GM23338 (cell line): ENCODE measurements at regions not wholly inside any gene's neighbourhood (a gene's known extent, or its start where the extent isn't known, plus 50 kb on each side); places are given as distances from the start of the nearest gene placed in this dataset.

Source experiments
- CREB1 ChIP-seq: fragments of 250-450 bp; sonication (Bioruptor Pico); IDR thresholded peaks from 2 replicates; pipeline ENCODE4 v1.5.0; 2020; ENCODE audit warnings: low read depth, mild to moderate bottlenecking, moderate library complexity
- EZH2 ChIP-seq: fragments of 200-600 bp; sonication (generic); IDR thresholded peaks from one replicate; pipeline ENCODE4 v1.8.0; 2017; ENCODE audit warnings: antibody characterized with exemption, mild to moderate bottlenecking, low read depth; ENCODE audit not compliant: unreplicated experiment
- EZH2phosphoT487 ChIP-seq: fragments of 200-600 bp; sonication (generic); IDR thresholded peaks from one replicate; pipeline ENCODE4 v1.8.1; 2018; ENCODE audit warnings: antibody characterized with exemption; ENCODE audit not compliant: unreplicated experiment
- JUNB ChIP-seq: IDR thresholded peaks from one replicate; pipeline ENCODE4 v1.6.1; 2016; ENCODE audit warnings: antibody characterized with exemption; ENCODE audit not compliant: unreplicated experiment
- NANOG ChIP-seq: IDR thresholded peaks from 2 replicates; pipeline ENCODE4 v1.6.1; 2016; ENCODE audit warnings: antibody characterized with exemption, borderline replicate concordance
- POLR2AphosphoS5 ChIP-seq: IDR thresholded peaks from 2 replicates; pipeline ENCODE4 v1.6.1; 2016; ENCODE audit warnings: antibody characterized with exemption, low read depth
- REST ChIP-seq: IDR thresholded peaks from one replicate; pipeline ENCODE4 v1.6.1; 2018; ENCODE audit warnings: antibody characterized with exemption; ENCODE audit not compliant: unreplicated experiment
- STAT1 ChIP-seq: IDR thresholded peaks from one replicate; pipeline ENCODE4 v1.6.1; 2016; ENCODE audit warnings: antibody characterized with exemption; ENCODE audit not compliant: unreplicated experiment
- ZNF114 ChIP-seq: fragments of 250-450 bp; sonication (Bioruptor Pico); IDR thresholded peaks from 2 replicates; pipeline ENCODE4 v1.5.0; 2020; ENCODE audit warnings: mild to moderate bottlenecking, moderate library complexity
- TF ChIP-seq, protein P1 (sequence below), 2 experiments: fragments of 200-600 bp in 1 of 2; sonication (generic) in 1 of 2; conservative IDR thresholded peaks; 2 replicates each; pipeline versions ENCODE4 v1.5.1 to v1.6.1; 2016 to 2017; ENCODE audit warnings: antibody characterized with exemption in 2 of 2, low read depth in 2 of 2, mild to moderate bottlenecking in 2 of 2, moderate library complexity in 1 of 2
- TF ChIP-seq, protein P2 (sequence below): IDR thresholded peaks from 2 replicates; pipeline ENCODE4 v1.6.1; 2016; ENCODE audit warnings: antibody characterized with exemption

GRCh38 chr5:98173334-98173733 lies 600.1 kb upstream of the RGMB start:
- TF ChIP-seq, protein P1, sequence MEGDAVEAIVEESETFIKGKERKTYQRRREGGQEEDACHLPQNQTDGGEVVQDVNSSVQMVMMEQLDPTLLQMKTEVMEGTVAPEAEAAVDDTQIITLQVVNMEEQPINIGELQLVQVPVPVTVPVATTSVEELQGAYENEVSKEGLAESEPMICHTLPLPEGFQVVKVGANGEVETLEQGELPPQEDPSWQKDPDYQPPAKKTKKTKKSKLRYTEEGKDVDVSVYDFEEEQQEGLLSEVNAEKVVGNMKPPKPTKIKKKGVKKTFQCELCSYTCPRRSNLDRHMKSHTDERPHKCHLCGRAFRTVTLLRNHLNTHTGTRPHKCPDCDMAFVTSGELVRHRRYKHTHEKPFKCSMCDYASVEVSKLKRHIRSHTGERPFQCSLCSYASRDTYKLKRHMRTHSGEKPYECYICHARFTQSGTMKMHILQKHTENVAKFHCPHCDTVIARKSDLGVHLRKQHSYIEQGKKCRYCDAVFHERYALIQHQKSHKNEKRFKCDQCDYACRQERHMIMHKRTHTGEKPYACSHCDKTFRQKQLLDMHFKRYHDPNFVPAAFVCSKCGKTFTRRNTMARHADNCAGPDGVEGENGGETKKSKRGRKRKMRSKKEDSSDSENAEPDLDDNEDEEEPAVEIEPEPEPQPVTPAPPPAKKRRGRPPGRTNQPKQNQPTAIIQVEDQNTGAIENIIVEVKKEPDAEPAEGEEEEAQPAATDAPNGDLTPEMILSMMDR (conservative IDR thresholded peaks at IDR 0.05; ENCODE audit: low read depth in 2 of 2) = no peak
- no peak for TF ChIP-seq EZH2
- TF ChIP-seq POLR2AphosphoS5 = no peak
- TF ChIP-seq REST = no peak
- TF ChIP-seq EZH2phosphoT487 = no peak
- TF ChIP-seq, protein P2, sequence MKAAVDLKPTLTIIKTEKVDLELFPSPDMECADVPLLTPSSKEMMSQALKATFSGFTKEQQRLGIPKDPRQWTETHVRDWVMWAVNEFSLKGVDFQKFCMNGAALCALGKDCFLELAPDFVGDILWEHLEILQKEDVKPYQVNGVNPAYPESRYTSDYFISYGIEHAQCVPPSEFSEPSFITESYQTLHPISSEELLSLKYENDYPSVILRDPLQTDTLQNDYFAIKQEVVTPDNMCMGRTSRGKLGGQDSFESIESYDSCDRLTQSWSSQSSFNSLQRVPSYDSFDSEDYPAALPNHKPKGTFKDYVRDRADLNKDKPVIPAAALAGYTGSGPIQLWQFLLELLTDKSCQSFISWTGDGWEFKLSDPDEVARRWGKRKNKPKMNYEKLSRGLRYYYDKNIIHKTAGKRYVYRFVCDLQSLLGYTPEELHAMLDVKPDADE = no peak
- no peak for TF ChIP-seq JUNB
- no peak for TF ChIP-seq CREB1
- TF ChIP-seq STAT1 = no peak
- TF ChIP-seq ZNF114 (CRISPR knock-in tag) = no peak
- no peak for TF ChIP-seq NANOG
